NCI-H345 treated with DMSO at 0.1 percent for 48 hours (cell line): ENCODE measurements at regions not wholly inside any gene's neighbourhood (a gene's known extent, or its start where the extent isn't known, plus 50 kb on each side); places are given as distances from the start of the nearest gene placed in this dataset.
"Not testable (repeated sequence)": the region's sequence is repeated elsewhere in the genome, so short reads cannot be mapped to it uniquely, and the experiment has no call there.

ENCODE experiments used
- DNase-seq: peaks from one replicate; lab custom pipeline; 2025; ENCODE audit not compliant: unreplicated experiment; lab: John Stamatoyannopoulos, UW

DNA sequence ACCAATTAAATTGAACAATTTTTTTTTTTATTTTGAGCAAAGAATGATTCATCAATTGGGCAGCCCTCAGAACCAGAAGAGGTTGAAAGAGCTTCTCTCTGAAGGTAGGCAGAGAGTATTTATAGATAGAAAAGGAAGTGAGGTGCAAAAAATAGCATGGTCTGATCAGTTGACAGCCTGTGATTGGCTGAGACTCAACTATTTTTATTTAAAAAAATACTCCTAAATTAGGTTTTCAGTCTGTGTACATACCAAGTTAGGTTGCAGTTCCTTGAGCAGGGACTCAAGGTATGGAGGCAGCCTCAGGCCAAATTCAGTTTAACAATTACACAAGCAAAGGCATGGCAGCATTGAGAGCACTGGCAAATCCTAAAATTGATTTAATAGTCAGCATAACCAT, 1074.7 kb downstream of the SORCS1 start:
- no peak for DNase-seq

DNA sequence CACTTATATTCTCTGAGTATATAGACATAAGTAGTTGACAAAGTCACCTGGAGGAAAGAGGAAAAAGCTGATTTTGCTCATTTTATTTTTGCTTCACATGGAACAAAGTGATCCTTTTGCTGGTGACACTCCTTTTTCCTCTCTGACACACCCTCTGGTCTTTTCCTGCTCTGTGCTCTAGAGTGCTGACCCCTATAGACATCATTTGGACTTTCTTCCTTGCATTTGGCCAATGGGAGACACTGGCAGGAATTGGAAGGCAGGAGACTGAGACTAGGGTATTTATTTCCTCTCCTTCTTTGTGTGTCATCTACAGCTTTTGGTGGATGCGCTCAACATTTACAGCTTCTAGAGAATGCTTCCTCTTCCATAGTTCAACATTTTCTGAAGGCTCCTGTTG, 1078.1 kb downstream of the SORCS1 start:
- DNase-seq: no peak

DNA sequence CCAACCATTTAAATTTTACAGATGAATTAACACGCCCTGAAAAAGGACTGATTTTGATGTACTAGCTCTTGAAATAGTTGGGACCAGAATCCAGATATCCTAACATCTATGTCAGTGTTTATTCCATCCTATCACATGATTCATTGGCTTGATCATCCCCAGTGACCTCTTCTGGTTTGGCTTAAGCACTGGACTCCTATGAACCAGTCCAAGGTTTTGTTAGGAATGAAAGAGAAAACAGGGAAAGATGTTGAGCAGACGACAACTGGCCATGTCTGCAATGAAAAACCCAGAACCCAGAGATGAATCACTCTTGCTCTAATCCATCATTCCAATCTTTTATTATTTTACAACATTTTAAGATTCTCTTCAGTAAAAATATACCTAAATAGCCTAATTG, 1080.9 kb downstream of the SORCS1 start:
- DNase-seq: no peak

DNA sequence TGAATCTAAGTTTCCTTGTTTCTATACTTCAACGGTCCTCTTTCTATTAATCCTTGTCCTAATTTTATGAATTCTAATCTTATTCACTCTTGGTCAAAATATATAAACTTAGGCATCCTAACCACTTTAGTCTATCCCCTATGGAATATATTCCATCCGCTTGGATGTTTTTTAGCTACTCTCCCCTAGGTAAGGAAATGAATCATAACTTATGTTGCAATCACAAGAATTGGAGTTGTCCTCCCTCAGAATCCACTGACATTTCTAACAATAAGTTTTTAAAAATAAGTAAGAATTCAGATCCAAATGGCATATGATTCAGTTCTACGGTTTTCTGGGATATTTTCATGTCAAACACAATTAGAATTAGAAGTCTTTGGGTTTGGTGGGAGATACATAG, 1081.6 kb downstream of the SORCS1 start:
- no peak for DNase-seq

DNA sequence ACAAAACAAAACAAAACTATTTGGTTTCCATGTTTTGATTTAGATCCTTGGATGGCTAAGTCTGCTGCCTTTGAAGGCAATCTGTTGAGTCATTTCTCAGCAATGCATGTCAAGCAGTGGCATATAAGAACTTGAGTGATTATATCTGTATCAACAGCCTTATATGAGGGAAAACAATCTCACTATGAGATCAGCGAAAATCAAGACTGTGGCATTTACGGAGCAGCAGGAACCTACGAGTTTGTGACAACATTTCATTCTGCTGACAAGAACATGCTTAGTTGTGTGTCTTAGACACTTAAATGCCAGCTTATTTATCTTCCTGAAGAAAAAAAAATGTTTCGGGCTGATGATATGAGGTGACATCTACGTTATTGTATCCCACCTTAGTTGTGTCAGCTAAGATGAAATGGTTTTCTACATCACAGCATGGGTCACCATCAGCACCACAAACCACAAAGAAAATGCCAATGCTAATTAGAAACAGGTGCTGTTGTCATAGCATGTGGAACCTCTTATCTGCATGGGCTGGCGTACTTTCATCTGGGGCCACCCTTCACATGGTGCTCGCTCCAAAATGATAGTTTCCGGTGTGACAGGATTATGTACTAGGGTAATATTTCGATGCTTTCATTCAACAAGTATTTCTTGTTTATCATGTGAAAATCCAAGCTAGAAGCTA, 1085.5 kb downstream of the SORCS1 start:
- no peak for DNase-seq

DNA sequence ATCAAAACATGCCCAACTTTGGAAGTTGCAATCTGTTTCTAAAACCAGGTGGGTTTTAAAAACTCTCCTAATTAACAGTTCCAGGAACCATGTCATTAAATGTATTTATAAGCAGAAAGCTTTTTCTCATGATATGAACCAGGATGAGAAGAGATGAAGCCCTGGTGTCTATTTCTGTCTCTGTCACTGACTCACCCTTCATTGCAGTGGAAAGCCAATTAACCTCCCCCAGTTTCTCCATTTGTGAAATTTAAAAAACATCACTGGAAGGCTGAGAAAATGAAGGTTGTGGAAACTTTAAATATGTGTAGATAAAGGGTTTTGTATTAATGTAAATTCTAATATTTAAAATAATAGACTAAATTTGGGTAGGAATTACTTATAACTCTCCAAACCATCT, 1088.0 kb downstream of the SORCS1 start:
- DNase-seq: no peak

DNA sequence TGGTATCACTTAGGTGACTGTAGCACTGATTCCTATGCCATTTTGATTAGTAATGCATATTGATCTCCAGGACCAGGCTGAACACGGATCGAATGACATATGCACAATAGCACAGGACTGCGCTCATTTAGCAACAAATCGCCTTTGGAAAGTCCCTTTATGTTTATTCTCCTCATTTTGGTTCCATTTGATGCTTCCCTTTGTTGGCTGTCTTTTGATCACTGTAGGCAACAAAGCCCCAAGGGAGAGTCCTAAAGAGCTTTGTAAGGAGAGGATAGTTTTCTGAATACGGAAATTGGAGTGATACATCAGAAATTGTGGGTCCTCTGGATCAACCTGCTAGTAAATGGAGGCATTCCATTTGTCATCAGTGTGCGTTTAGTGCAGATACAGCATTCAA, 1111.4 kb downstream of the SORCS1 start:
- no peak for DNase-seq

DNA sequence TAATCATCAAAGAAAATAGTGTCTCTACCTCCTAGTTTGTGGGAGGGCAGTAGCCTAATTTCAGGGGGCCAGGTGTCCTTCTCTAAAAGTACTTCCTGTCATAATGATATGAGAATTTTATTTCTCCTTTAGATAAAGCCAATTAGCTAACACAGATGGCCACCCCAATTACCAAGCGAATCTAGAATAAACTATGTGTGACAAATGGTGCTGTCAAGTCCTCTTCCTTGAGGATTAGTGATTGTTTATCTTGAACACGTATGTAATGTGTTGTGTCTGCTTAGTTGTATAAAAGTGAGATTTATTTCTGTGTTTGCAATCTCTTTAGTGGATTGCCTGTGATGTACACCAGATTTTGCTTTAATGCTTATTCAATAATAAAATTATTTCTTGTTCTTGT, 1120.0 kb downstream of the SORCS1 start:
- DNase-seq: no peak

DNA sequence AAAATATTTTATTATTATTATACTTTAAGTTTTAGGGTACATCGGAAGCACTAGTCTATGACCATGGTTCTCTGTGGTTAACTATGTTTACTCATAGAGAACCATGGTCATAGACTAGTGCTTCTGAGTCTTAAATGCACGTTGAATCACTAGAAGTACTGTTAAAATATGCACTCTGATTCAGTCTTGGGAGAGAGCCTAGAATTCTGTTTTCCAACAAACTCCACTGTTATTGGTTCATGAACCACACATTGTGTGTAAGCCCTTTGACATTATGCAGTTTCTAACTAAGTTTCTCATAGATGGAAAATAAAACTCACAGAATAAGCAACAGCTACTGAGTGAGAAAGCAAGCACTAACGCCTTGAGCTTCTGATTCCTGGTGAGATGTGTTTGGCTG, 1120.6 kb downstream of the SORCS1 start:
- DNase-seq: no peak

DNA sequence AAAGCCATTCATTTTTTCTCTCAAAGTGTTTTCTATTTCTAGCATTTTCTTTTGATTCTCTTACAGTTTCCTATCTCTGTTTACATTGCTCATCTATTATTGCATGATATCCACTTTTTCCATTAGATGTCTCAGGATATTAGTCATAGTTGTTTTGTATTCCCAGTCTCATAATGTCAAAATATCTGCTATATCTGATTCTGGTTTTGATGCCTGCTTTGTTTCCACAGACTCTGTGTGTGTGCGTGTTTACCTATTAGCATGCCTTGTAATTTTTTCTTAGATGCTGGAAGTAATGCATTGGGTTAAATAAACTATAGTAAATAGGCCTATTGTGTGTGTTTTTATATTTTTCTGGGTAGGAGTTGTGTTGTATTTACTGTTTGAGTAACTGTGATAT, 1126.3 kb downstream of the SORCS1 start:
- DNase-seq: no peak

DNA sequence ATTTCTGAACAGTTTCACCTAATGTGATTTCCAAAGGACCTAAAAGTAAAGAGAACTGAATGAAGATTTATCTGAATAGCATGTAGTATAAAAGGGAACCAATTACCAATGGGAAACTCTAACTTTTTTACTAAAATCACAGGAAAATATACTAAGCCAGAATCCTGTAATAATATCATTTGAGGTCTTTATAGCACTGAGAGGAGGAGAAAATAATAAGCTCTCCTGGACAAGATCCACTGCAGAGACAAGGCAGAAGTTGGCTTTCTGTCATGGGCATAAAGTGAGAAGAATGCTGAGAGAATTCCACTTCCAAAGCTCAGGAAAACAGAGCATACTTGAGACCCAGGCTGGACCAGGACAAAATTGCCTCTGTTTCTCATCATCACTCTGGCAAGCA, 1131.4 kb downstream of the SORCS1 start:
- no peak for DNase-seq

DNA sequence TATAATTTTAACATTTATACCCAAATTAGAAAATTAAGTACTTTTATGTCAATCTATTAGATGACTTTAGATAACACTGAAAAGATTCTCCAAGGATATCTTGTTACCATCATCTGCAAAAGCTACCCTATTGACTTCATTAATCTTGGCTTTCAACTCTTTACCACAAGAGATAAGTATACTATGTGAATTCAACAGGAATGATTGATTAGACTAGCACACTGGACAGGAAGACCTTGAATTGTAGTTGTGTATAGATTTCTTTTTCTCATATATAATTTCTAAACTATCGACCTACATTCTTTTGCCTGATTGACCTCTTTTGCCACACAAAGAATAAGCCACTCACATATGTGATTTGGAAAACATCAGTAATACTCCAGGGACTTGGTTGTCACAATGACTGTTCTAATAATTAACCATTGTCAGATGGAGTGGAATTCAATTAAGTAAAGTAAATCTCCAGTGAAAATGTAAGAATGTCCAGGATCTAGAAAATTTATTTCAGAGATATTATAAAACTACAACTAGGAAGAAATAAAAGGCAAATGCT, 1132.0 kb downstream of the SORCS1 start:
- DNase-seq: no peak

DNA sequence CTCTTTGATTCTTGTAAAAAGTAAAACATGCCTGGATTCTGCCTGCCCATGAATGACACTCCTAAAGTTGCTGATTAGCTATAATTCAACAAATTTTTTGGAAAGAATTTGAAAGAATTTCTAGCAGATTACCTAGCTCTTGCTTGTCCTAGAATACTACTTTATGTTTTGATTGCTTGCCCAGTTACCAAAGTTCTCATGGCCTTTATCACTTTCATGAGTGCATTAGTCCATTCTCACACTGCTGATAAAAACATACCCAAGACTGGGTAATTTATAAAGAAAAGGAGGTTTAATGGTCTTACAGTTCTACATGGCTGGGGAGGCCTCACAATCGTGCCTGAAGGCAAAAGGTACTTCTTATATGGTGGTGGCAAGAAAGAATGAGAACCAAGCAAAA, 1137.3 kb downstream of the SORCS1 start:
- DNase-seq: no peak

DNA sequence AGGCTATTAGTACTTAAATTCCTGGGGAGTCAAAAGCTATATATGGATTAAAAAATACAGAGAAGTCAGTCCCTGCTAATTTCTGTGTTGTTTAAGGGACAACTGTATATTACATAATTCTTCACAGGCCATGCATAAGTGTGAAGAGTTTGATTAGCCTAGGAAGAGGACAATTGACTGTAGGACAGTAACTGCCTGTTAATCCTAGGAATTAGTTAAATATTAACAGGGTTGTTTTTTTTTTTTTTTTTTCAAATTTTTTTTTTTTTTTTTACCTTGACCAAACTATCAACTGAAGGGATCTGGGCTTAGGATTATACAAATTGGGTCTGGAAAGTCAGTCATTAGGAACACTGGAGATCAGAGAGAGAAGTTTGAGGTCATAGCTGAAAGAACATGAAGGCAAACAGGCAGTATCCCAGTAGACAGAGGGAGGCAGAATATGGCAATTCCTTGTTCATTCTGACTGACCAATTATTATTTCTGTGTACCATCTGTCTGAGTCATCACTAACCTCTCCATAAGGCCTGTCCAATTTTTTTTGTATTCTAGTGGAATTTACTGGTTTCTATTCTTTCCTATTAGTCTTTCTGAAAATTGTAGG, 1139.2 kb downstream of the SORCS1 start:
- DNase-seq: no peak

DNA sequence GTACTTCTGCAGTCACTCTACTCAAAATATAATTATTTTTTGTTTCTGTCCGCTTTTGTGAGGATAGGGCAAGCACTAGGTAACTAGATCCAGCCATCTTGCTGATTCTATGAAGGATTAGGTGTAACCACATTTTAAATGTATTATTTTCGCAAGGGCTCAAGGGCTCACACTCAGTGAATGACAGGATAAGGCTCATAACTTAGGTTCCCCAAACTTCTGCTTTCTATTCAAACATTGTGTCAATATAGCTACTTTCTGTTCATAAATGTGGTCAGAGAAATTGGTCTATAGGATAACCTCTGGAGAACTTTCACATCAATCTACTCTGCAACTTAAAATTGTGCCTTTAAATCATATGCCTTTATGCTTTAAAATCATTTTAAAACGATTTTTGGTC, 1141.2 kb downstream of the SORCS1 start:
- no peak for DNase-seq

DNA sequence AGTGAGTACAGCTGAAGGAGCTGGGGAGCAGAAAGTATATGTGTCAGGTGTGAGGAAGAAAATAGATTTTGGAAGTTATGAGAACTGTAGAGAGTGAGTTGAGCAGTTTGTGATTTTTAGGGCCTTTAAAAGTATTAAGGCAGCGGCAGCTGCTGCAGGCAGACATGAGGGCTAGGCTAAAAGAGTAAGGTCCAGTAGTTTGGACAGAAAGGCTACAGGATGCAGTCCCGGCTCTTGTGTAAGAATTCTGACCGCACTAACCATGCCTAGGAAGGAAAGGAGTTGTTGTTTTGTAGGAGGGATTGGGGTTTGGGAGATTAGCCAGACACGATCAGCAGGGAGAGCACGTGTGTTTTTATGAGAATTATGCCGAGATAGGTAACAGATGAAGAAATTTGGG, 1144.9 kb downstream of the SORCS1 start:
- DNase-seq: not testable (repeated sequence)

DNA sequence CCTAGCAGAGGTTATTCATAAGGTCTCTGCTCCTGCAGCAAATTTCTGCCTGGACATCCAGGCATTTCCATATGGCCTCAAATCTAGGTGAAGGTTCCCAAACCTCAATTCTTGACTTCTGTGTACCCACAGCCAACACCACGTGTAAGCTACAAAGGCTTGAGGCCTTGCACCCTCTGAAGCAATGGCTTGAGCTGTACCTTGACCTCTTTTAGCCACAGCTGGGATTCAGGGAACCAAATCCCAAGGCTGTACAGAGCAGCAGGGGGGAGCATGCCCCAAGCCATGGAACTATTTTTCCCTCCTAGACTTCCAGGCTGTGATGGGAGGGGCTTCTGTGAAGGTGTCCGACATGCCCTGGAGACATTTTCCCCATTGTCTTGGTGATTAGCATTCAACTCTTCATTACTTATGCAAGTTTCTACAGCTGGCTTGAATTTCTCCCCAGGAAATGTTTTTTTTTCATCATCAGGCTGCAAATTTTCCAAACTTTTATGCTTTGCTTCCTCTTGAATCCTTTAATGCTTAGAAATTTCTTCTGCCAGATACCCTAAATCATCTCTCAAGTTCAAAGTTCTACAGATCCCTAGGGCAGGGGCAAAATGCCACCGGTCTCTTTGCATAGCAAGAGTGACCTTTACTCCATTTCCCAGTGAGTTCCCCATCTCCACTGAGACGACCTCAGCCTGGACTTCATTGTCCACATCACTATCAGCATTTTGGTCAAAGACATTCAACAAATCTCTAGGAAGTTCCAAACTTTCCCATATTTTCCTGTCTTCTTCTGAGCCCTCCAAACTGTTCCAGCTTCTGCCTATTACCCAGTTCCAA, 1148.9 kb downstream of the SORCS1 start:
- not testable (repeated sequence) for DNase-seq

DNA sequence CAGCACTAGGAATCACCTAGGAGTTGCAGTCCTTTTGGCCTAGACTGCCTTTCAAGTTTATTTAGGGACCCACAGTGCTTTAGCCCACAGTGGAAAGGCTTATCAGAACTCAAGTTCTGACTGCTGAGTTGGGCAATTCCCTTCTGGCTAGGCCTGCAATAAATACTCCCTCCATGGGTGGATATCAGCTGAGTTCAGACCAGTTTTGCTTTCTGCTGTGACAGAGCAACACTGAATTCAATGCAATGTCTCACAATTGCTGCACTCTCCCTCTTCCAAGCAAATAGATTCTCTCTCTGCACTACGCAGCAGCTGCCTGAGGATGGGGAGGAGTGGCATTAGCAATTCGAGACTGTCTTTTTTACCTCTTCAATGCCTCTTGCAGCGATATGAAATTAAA, 1153.3 kb downstream of the SORCS1 start:
- DNase-seq: no peak

DNA sequence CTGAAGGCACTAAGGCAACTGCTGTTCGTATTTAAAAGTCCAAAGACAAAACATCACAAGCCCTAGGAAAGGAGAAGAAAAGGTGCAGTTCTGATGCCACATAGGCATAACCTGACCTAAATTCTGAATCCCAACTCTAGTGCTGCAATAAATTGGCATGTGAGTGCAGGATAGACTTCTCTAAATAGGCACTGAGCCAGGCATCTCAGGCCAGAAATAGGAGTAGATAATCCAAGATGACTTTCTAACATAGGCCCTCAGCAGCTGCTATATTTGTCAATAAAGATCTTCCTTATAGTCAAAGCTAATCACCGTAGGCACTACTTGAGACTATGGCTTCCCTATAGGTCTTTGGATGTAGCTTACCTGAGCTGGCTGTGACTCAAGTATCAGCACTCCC, 1163.8 kb downstream of the SORCS1 start:
- DNase-seq: no peak

DNA sequence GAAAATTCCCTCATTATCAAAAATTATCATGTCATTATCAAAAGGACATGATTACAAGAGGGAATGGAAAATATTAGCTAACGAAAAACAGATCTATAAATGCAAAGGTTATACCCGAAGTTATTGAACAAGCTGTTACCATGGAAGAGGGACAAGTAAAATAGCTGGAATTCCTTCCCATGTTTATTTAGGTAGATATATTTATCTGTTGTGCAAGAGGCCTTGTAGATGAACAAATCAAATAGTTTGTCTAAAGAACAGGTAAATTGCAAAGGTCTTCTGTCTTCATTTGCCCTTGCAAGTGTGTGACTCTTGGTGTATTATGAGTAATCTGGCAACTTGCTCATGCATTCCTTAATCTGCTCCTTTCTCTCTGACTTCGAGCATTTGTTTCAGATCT, 1170.9 kb downstream of the SORCS1 start:
- DNase-seq: no peak

DNA sequence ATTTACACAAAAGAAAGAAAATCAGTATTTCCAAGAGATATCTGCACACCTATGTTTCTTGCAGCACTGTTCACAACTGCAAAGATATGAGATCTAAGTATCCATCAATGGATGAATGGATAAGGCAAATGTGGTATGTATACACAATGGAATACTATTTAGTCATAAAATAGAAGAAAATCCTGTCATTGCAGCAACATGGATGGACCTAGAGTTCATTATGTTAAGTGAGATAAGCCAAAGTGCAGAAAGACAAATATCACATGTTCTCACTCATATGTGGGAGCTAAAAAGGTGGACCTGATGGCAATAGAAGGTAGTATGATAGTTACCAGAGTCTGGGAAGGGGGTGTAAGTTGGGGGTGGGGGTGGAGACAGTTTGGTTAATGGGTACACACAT, 1171.6 kb downstream of the SORCS1 start:
- no peak for DNase-seq

DNA sequence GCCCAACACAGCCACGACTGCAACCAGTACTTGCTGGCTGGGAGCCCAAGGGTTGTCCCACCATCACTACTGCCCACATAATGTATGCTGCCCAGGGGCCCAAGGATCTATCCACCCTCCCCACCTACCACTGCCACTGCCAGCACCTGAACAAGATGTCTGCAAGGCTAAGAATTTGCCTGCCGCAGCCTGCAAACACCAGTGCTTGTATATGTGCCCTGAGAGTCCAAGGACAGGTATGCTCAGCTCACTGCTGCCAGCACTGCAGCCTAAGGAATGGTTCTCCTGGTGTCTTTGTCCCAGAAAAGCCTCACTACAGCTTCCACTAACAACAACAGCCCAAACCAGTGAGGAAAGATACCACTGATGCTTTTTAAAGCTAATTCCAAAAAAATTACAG, 1174.0 kb downstream of the SORCS1 start:
- DNase-seq: no peak
